HG03175 (cell line): ENCODE measurements at regions not wholly inside any gene's neighbourhood (a gene's known extent, or its start where the extent isn't known, plus 50 kb on each side); places are given as distances from the start of the nearest gene placed in this dataset.
"Not testable (repeated sequence)": the region's sequence is repeated elsewhere in the genome, so short reads cannot be mapped to it uniquely, and the experiment has no call there.

ENCODE experiments used
- ATAC-seq: cut with Tn5 transposase; IDR thresholded peaks from one replicate; pipeline ENCODE4 v1.9.1; 2021; ENCODE audit warnings: mild to moderate bottlenecking, moderate library complexity; ENCODE audit not compliant: unreplicated experiment

DNA sequence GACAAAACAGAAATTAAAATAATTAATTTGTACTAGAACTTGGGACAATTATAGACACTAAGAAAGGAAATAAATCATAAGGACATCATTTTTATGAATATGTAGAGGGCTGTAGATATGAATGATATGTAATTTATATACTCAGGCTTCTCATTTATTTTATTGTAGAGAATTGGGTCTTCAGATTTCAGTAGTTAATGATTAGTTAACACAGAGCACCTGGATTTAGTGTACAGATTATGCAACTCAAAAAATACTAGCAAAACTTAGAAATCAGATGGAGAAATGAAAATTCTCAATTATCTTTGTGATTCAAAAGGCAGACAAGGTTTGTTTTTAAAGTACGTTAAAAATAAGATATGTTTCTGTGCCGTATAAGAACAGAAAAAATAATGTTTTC lies 1311.7 kb upstream of the SLC39A10 start:
- no peak for ATAC-seq

DNA sequence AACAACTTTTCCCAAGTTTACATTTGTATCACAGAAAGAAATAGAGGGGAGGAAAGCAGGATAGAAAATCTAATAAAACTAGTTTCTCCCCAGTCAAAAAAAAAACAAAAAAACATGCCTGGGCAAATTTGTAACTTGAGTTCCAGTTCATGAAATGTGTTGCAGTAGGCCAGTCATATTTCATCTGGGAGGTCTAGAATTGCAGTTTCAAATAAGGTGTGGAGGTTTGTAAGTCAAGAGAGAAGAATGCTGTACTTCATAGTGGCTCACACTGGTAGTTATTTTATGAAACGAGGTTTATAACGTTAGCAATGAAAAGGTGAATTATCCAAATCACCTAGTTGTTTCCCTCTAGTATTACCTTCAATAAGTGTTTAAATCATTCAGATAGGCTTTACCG lies 1313.9 kb upstream of the SLC39A10 start:
- ATAC-seq = no peak

DNA sequence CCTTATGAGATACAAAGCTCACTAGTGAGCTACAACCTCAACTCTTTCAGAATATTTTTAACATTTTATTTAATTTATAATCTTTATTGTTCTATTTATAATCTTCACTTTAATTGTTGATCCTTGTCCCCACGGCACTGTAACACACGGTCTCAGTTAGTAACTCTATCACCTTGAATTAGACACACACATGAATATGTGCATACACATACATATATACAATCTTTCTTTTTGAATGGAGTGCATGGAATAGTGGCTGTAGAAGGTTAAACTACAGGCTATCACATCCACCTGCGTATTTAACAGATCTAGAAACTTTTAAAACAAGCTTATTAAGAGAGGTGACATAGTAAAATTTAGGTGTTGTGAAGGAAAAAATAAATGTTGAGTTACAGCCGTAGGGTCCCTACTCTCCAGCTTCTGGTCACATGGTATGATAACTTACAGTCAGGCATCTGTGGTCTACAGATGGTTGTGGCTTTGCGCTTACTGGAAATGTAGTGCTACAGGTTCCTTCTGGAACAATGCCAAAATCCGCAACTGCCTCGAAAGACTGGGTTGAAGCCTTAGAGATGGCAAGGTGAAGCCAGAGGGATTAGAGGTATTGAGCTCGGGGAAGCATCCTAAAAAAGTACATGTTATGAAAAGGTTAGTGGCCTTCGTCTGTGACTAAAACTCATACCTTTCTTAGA lies 1324.1 kb upstream of the SLC39A10 start:
- ATAC-seq = no peak

DNA sequence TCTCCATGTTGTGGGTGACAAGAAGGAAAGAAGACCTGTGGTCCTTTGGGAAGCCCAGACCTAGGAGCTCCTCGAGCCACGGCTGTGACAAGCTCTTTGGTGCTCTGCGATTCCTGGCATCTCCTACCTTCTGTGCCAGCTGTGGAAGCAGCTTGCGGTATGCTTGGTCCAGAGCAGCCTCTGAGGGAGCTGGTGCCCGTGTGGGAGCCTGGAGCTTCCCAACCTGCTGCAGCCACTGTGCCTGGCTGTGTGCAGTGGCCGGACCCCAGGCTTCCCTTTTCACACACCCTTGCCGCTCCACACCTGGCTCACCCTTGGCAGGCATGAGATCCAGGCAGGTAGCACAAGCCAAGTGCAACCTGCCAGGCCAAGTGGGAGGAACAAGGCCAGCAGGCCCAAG lies 1328.6 kb upstream of the SLC39A10 start:
- ATAC-seq = no peak

DNA sequence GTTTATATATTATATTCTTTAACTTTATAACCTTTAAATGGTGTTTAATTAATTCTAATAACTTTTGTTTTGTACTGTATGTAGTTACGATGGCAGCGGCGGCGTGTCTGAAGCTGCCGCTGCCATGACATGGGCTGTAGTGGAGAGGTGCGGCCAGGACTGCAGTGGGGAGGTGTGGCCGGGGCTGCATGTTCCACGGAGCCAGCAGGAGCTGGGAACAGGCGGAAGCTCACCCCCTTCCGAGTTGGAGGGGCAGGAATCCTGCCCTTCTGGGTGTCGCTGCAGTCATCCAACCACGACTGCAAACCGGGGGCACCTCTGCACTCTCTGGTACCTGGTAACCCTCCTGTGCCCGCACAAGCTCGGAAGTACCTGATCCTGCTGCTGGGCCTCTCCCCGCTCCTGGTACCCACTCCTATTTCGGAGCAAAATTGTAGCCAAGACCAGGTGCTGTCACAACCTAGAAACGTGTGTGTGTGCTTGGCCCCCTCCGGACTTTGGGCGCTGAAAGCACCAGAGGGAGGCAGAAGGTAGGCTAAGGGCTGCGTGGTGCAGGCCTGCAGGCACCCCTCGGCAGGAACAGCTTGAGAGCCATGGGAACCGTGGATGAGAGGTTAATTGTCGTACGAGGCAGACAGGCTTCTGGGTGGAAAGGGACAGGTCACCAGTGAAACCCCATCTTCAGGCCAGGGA lies 1329.7 kb upstream of the SLC39A10 start:
- no peak for ATAC-seq

DNA sequence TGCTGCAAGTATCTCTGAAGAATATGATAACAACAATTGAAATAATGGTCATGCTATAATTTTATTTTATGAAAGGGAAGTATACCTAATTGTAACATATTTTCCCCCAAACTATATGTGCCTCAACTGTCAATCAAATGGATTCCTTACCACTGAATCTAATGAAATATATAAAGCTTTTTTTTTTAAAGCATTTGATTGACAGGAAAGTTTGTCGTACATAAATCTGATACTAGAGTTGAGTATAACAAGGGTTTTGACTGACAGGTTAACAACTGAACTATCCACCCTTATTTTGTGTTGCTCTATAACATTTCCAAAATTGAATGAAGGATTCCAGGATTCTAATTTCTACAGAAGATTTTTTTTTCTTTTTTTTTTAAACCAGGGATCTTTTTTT lies 1333.3 kb upstream of the SLC39A10 start:
- ATAC-seq = no peak

DNA sequence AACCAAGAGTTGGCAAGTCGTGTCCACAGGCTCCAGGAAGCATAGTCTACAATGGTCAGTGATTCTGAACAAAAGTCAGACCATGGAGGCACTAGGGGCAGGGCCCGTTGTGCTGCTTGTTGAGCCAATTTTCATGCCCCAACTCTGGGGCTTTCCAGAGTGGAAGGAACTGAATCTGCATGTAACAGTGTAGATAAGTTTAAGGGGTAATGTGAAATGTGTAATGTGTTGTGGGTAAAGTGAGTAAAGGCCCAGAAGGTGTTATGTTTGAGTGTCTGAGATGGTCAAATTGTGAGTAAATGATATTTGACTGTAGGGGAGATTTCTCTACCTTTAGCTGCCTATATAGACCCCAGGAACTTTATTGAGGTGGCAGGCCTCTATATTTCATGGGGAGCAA lies 1336.5 kb upstream of the SLC39A10 start:
- no peak for ATAC-seq

DNA sequence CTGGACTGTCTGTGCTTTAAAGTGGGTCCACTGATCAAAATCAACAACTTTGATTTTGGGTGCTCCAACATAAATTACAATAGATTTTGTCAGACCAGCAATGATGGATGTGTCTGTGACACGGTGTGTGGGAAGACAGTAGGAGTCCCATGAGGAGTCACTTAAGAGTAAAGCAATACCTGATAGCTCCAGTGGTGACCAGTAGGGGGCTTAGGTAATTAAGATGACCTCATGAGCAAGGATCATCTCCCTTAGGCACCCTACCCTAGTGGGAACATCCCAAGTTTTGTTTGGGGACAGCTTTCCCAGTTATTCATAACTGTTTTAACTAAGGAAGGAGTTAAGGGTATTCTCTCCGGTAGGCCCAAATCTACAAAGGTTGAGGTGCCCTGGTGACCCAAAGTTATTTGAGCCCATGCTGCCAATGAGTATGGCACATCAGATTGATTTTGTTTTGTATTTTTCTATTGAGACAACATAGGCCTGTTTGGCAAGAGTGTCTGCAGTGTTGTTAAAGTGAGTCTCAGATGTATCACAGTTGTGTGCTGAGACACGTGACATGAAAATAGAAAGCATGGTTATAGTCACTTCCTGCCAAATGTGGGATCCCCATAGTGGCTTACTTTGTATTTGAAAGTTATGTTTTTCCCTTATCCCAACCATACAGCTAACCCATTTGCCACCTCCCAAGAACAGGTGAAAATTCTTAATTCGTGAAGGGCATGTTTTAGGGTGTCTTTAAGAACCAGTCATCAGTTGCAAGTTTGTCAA lies 1337.6 kb upstream of the SLC39A10 start:
- ATAC-seq = peak; percentile 77

DNA sequence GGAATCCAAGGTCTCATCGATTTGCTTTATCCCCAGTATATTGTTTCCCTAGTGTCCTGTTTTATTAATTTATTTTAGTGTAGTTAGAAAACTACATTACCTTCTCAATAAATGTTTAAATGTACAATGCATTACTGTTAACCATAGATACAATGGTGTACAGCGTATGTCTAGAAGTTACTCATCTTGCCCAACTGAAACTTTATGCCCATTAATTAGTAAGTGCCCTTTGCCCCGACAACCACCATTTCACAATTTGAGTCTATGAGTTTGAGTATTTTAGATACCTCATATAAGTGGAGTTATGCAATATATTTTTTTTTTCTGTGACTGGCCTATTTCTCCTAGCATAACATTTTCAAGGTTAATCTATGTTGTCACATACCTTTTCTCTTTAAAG lies 1343.0 kb upstream of the SLC39A10 start:
- no peak for ATAC-seq

DNA sequence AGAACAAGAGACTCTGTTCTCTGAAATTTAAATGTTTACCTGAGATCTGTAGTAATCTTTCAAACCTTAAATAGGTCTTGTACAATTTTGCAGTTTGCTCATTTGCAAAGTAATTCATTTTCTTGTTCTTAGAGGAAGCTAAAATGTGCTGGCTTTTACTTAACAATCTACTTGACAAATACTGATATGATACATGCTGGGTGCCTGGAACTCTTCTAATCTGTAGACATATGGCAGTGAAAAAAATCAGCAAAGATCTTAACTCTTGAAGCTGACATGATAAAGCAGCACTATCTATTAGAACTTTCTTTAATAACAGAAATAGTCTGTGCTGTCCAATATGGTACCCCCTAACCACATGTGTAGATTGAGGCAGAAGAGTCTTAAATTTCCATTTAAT lies 1352.8 kb upstream of the SLC39A10 start:
- no peak for ATAC-seq

DNA sequence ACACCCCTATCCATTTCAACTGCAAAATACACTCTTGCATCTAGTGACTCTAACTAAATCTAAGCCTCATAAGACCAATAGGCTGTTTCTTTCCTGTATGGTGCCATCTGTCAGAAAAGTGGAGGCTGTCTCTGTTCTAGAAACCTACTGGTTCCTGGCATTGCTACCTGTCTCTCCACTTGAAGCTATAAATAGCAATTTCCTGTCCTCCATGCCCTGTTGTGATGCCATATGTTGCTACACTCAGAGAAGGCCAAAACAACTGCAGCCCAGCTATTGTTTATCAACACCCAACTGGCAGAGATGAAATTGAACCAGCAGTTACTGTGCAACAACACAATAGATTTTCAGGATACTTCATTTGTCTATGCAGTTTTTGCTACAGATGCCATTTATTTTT lies 1355.1 kb upstream of the SLC39A10 start:
- no peak for ATAC-seq

DNA sequence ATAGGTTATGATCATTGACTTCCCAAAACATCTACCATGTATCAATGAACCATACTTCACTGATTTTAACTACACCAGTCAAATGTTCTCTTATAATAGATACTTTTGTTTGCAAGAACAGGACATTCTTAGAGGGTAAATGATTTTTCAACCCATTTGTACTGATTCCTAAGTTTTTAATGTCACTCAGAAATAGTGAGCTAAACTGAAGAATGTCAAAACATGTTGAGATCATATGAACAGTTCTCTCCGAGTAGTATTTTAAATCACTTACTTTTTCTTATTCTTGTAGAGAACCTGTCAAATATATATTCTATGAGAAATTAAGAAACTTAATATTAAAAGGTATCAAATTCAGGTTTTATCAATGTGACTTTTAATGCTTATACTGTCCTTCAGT lies 1362.9 kb upstream of the SLC39A10 start:
- no peak for ATAC-seq

DNA sequence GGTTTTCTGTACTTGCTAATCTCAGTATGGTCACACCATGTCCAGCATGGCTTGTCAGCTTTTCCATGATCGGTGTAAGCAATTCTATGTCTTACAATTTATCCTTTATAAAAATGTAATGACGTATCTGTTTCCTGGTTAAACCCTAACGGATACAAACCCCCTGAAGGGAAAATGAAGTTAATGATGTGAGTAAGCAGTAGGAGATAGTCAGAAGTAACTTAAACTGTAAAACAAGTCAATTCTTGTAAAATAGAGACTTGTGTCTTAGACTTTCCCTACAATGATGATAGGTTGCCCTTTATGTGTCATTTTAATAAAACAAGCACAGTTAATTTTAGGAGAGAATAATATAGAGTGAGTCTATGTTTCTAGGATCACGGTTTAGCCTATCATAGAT lies 1365.9 kb upstream of the SLC39A10 start:
- no peak for ATAC-seq

DNA sequence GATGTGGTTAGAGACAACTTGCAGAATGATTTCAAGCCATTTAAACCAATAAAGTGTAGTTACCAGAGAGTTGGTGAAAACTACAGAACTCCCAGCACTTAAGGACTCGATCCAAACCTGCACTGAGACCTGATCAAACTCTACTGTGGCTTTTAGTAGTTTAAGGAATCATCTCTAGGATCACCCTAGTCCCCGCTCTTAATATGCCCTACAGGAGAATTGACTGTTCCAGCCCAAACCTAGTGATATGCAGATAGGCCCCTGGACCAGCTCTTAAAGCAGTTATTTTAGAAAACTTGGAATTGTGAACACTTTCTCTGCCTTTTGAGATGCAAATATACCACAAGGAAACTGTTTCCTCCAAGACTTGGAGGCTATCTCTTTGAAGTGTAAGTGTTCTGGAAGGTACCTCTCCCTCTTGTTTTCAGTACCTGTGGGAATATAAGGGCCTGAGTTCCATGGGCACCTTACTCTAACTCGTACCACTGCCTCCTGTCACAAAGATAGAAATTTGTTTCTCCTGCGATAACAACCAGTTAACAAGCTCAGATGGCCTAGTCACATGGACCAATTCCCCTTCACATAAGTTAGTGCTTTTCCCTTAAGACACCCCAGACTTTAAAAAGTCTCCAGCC lies 1367.2 kb upstream of the SLC39A10 start:
- ATAC-seq = no peak

DNA sequence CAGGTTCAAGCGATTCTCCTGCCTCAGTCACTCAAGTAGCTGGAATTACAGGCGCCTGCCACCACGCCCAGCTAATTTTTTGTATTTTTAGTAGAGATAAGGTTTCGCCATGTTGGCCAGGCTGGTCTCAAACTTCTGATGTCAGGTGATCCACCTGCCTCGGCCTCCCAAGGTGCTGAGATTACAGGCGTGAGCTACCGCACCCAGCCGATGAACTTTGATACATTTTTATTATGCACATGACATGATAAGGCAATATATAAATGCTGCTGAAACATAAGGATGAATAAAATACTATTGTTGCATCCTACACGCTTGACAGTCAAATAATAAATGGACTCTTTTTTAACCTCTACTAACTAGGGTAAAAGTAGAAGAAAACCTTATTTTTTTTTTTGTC lies 1380.4 kb upstream of the SLC39A10 start:
- ATAC-seq = not testable (repeated sequence)

DNA sequence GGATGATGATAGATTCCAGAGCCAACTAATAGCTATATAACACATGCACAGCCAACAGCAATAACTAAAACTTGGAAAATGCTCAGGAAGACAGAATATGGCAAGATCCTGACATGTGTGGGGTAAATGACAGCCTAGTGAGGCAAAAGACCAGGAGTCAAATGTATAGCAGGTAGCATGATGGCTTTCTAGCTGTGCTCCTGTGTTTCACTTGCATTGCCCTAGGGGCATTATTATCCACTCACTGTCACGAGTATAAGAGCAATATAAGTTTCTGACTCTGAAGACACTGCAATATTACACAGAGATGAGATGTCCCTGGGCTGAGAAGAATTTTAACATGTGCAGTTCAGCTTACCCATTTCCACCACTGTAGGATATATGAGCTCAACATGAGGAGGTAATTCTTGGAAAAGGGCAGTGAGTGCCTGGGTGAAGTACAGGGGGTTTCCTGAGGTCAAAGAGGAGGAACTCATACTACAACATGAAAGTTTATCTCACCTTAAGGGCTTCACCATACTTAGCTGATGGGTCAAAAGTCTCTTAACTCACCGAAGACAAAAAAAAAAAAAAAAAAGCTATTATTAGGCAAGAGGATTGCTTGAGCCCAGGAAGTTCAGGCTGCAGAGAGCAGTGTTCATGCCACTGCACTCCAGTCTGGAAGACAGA lies 1385.6 kb upstream of the SLC39A10 start:
- ATAC-seq = no peak

DNA sequence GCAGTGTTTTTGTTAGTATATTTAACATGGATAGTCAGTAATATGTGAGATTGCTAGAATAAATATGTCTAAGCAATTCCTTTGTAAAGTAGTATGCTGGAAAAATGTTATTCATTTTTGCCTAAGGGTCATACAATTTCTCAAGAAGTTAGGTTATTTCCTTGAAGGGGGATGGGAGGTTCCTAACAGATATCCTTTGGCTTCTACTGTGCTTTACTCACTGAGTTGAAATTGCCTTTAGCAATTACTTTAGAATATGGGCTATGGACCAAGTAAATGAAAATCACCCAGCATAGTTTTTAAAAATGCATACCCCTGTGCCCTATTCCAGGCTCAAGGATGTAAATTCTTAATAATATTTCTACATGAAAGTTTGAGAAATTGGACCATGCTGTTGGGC lies 1386.4 kb upstream of the SLC39A10 start:
- ATAC-seq = no peak

DNA sequence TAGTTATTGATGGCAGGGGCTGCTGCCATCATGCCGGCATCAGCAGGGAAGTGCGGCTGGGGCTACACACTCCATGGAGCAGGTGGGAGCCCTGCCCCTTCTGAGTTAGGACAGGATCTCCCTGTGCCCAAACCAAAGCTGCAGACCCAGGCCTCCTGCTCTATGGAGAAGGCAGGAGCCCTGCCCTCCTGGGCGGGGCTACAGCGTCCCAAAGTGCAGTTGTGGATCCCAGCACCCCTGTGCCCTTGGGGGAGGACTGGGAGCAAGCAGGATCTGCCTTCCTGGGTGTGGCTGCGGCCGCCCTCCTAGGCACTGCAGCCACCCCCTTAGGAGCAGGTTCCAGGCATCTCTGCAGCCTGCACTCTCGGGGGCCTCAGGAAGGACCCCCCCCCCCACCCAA lies 1392.4 kb upstream of the SLC39A10 start:
- ATAC-seq = no peak

DNA sequence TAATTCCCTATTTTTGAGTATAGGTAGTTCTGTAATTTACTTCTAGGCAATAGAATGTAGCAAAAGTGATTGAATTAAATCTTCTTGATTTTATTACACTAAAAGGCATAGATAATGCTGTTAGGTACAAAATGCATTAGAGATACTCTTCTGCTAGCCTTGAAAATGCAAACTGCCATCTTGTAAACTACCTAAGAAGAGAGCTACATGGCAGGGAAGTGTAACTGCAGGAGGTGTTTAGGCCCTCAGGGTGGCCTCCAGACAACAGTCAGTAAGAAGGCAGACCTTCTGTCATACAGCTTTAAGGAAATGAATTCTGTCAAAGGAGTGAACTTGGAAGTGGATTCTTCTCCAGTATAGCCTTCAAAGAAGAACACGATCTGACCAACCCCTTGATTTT lies 1396.8 kb upstream of the SLC39A10 start:
- no peak for ATAC-seq

DNA sequence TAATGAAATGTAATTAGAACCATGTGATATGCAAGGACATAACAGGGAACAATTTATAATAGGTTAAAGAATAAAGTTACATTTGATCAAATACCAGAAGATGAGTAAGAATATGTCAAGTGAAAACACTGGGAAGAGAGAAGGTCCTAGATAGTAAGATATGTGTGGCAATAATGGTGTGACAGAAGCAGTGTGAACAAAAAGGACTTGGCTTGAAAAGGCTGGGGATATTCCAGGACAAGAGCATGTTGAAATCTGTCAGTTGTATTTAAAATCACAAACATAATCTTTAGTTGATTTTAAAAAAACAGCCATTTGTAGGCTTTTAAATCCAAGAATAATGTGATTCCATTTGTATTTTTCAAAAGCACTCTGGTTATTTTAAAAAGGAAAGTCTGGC lies 1399.9 kb upstream of the SLC39A10 start:
- no peak for ATAC-seq
